Bronchial epithelial cell (primary cell): ENCODE measurements at regions not wholly inside any gene's neighbourhood (a gene's known extent, or its start where the extent isn't known, plus 50 kb on each side); places are given as distances from the start of the nearest gene placed in this dataset.

Experiments used
- DNase-seq: peaks from one replicate; pipeline ENCODE4 v3.0.0-alpha.2; 2010; ENCODE audit warnings: low read depth
- FAIRE-seq: peaks from 2 replicates; lab custom pipeline; 2011; peaks lifted over from hg19 to GRCh38; lab: Jason Lieb, UNC
- H3K27me3 ChIP-seq: 2 replicates; pipeline ENCODE4 v1.5.1; 2011; ENCODE audit warnings: low read length; ENCODE audit not compliant: control insufficient read depth, insufficient read depth
- H3K36me3 ChIP-seq: 2 replicates; pipeline ENCODE4 v1.5.1; 2011; ENCODE audit warnings: low read length; ENCODE audit not compliant: control insufficient read depth, insufficient read depth
- H3K4me3 ChIP-seq: 2 replicates; pipeline ENCODE4 v1.5.1; 2011; ENCODE audit warnings: mild to moderate bottlenecking, low read depth, low read length, control low read depth
- TF ChIP-seq, protein P1 (sequence below): IDR thresholded peaks from 2 replicates; pipeline ENCODE4 v1.5.1; 2011; ENCODE audit warnings: mild to moderate bottlenecking, moderate library complexity, low read length, control low read depth, inconsistent platforms; ENCODE audit not compliant: insufficient read depth, severe bottlenecking

DNA sequence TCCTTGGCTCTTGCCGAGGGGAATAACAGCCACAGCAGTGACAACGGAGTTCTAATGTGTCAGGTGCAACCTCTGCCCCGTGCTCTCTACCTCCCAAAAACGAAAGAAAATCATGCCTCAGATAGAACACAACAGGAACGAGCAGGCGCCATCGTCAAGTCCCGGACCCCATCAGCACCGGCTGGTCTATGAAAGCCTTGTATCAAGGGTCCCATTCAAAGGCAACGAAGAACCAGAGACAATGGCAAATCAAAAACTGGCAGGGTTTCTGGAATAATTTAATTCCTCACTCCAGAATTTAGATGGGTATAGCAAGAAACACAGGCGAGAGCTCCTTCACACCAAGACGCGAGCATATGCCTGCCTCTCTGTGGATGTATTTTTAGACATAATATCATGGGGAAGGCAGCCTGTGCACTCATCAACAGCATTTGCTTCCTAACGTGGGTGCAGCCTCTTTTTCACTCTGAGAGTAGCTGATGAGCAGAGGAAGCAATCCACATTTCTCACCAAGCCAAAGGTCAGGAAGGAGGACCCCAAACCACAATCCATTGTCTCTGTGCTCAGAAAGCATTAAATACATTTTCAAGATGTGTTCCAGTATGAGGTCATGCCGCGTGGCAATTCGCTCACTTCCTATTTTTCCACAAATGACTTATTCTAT lies 193.4 kb upstream of the BLID start:
- peaks cover 2% of the 10 kb centered on the region for H3K27me3 ChIP-seq
- FAIRE-seq (no peak), DNase-seq (no peak)
- H3K4me3 ChIP-seq, result no peak overlapping the region
- H3K36me3 ChIP-seq, result no peaks in the 10 kb centered on the region
- TF ChIP-seq, protein P1, sequence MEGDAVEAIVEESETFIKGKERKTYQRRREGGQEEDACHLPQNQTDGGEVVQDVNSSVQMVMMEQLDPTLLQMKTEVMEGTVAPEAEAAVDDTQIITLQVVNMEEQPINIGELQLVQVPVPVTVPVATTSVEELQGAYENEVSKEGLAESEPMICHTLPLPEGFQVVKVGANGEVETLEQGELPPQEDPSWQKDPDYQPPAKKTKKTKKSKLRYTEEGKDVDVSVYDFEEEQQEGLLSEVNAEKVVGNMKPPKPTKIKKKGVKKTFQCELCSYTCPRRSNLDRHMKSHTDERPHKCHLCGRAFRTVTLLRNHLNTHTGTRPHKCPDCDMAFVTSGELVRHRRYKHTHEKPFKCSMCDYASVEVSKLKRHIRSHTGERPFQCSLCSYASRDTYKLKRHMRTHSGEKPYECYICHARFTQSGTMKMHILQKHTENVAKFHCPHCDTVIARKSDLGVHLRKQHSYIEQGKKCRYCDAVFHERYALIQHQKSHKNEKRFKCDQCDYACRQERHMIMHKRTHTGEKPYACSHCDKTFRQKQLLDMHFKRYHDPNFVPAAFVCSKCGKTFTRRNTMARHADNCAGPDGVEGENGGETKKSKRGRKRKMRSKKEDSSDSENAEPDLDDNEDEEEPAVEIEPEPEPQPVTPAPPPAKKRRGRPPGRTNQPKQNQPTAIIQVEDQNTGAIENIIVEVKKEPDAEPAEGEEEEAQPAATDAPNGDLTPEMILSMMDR, result no peak

DNA sequence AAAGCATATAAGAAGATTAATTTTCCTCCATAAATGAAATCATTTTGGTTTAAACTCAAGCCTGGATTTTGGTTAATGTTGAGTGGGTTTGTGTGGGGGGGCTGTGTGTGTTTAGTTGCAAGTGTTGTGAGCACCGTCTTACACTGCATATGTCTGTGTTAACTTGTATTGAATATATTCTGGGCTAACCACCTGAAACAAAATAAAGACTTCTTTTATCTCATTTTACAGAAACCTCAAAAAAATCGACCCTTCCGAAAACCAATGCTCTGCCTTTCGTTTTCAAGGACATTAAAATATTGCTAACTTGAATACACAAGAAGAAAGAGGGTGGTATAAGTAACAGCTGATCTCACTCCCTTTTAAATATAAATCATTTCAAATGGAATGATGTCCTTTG lies 192.2 kb upstream of the BLID start:
- peaks cover 2% of the 10 kb centered on the region for H3K27me3 ChIP-seq
- FAIRE-seq (no peak), DNase-seq (no peak)
- H3K4me3 ChIP-seq, result no peak overlapping the region
- TF ChIP-seq, protein P1, result no peak
- no peaks in the 10 kb centered on the region for H3K36me3 ChIP-seq

DNA sequence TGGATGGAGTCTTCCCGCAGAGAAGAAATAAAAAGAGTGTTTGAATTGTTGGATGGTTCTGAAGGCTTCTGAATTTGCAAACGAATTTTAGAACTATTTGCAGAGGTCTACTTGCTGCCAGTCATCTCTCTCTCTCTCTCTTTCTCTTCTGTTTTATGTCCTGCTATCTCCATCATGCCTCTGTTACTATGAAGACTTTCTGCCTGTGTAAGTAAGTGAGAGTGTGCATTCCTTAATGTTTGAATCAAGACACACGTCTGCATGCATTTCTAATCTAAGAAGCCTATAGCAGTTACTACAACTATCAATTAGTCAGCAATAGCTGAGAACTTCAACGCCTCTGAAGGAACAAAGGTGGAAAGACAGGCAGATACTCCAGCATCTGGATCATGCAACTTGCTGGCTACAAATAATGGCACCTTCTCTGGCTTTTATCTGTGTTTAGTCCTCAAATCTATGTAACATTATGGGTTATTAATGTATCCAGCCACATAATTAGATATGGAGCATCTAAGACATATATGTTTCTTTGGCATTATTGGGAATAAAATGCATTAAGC lies 191.5 kb upstream of the BLID start:
- TF ChIP-seq, protein P1, result no peak
- FAIRE-seq, result no peak
- DNase-seq, result no peak
- H3K36me3 ChIP-seq, result no peaks in the 10 kb centered on the region
- H3K4me3 ChIP-seq, result no peak overlapping the region
- peaks cover 2% of the 10 kb centered on the region for H3K27me3 ChIP-seq

DNA sequence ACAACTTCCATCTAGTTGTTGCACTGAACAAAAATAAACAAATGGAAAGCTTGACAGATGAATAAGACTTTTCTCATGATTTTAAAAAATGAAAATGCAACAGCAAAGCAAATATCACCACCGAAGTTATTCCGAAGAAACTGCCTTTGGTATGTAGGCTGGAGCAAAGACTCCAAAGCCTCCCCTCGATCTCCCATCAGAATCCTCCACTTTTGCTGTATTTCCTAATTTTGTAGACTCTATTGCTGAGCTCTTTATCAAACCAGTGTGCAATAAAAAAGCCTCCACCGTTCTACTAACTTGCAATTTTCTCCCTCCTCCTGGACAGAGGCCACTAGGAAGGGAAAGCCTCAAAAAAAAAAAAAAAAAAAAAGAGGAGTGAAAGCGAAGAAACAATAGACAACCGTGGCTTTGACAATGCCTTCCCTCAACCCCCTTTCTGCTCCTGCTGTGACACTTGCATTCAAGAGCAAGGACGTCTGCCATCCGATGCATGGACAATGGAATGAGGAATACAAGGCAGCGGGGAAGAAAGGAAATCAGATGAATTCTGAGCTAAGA lies 190.9 kb upstream of the BLID start:
- peaks cover 2% of the 10 kb centered on the region for H3K27me3 ChIP-seq

DNA sequence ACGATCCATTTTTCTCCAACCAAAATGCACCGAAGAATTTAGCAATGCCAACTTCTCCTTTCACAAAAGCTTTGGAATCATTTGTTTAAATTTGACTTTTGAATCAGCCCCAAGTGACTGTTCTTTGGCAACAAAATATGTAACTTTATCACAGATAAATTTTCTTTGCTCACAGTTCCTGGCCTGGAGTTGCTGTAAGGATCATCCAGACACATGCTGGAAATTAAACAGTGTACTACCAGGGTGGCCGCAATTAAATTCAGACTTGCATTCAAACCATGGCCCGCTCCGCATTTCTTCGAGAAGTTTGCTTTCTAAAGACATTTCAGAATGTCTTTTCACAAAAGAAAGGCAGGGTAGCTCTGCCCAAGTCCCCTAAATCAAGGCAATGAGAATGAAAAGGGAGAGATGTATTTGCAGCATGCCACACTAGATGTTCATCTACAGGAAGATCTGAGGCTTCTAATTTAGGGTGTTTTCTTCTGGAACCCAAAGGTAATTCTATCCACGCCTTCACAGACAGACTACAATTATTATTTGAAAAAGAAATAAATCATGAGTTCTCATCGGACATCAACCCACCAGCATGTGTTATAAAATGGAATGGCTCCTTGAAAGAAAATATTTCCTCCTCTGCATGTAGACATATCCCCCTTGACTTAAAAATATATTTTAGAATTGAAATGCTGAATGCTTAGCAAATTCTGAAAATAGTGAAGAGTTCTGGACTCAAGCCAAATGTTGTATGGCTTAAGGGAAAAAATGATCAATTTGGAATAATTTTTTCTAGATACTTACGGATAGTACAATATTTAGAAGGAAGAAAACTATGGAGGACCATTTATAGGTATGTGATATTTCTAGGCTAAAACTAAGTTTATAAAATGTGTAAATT lies 189.7 kb upstream of the BLID start:
- FAIRE-seq (no peak), DNase-seq (no peak)
- TF ChIP-seq, protein P1, result no peak
- H3K27me3 ChIP-seq, result peaks cover 2% of the 10 kb centered on the region
- H3K36me3 ChIP-seq, result no peaks in the 10 kb centered on the region
- H3K4me3 ChIP-seq, result no peak overlapping the region

More for the DNA sequence above, 190.9 kb upstream of the BLID start:
- Histone ChIP-seq H3K4me3 (no peak overlapping the region), H3K36me3 (no peaks in the 10 kb centered on the region)
- no peak for FAIRE-seq
- TF ChIP-seq, protein P1, result no peak
- no peak for DNase-seq
